ENCODE measurements at regions not wholly inside any gene's neighbourhood (a gene's known extent, or its start where the extent isn't known, plus 50 kb on each side); places are given as distances from the start of the nearest gene placed in this dataset.

GRCh38 chr12:129987841-129988240 is 84.0 kb upstream of the TMEM132D start:
- TF ChIP-seq EZH2 (IDR thresholded peaks at IDR 0.05; ENCODE audit: borderline replicate concordance, low read depth, low read length, poor library complexity, severe bottlenecking) (no peak), CTCF (conservative IDR thresholded peaks at IDR 0.05; ENCODE audit: low read depth, low read length) (no peak)

Measured in A673 (cell line).